Hematopoietic multipotent progenitor cell (in vitro differentiated cells): ENCODE measurements at regions not wholly inside any gene's neighbourhood (a gene's known extent, or its start where the extent isn't known, plus 50 kb on each side); places are given as distances from the start of the nearest gene placed in this dataset.
A peak's percentile ranks its signal among the peaks of the same experiment; 100 is the strongest.
"Not testable (repeated sequence)": the region's sequence is repeated elsewhere in the genome, so short reads cannot be mapped to it uniquely, and the experiment has no call there.

Source experiments
- DNase-seq, 3 donors: peaks; one replicate each; pipeline ENCODE4 v3.0.0-alpha.2; 2011 to 2015; ENCODE audit warnings: low read depth in 2 of 3, low spot score in 2 of 3

- no peak for DNase-seq
Observed at GRCh38 chr3:26108846-26109489, 319.1 kb downstream of the OXSM start.

GRCh38 chr3:26114851-26115250, 325.0 kb downstream of the OXSM start:
- no peak for DNase-seq

GRCh38 chr3:26118165-26118564, 328.3 kb downstream of the OXSM start:
- DNase-seq, result no peak

- no peak for DNase-seq
Observed at GRCh38 chr3:26132942-26133341, 343.1 kb downstream of the OXSM start.

GRCh38 chr3:26141296-26141695, 351.4 kb downstream of the OXSM start:
- no peak for DNase-seq

- DNase-seq, result no peak
Observed at GRCh38 chr3:26145769-26146168, 355.9 kb downstream of the OXSM start.

GRCh38 chr3:26157428-26157827, 367.5 kb downstream of the OXSM start:
- DNase-seq, result not testable (repeated sequence)

GRCh38 chr3:26171006-26171405, 381.1 kb downstream of the OXSM start:
- DNase-seq, result no peak

GRCh38 chr3:26191556-26191955, 401.7 kb downstream of the OXSM start:
- no peak for DNase-seq

- DNase-seq, result no peak
Observed at GRCh38 chr3:26193558-26193957, 403.7 kb downstream of the OXSM start.

GRCh38 chr3:26196781-26197180, 406.9 kb downstream of the OXSM start:
- no peak for DNase-seq

GRCh38 chr3:26198609-26199008, 408.7 kb downstream of the OXSM start:
- no peak for DNase-seq

- DNase-seq, result no peak
Observed at GRCh38 chr3:26202169-26202568, 412.3 kb downstream of the OXSM start.

GRCh38 chr3:26205475-26205874, 415.6 kb downstream of the OXSM start:
- no peak for DNase-seq

- DNase-seq, result no peak
Observed at GRCh38 chr3:26208201-26208600, 414.4 kb upstream of the LRRC3B start.

GRCh38 chr3:26229801-26230200, 392.8 kb upstream of the LRRC3B start:
- DNase-seq, result no peak

- DNase-seq, result no peak
Observed at GRCh38 chr3:26233374-26233773, 389.2 kb upstream of the LRRC3B start.

GRCh38 chr3:26236531-26236930, 386.0 kb upstream of the LRRC3B start:
- DNase-seq, result no peak

- DNase-seq, result peak in 2 of 3 donors; percentile 2
Observed at GRCh38 chr3:26237036-26237682, 385.4 kb upstream of the LRRC3B start.

- DNase-seq, result not testable (repeated sequence)
Observed at GRCh38 chr3:26244586-26244985, 378.0 kb upstream of the LRRC3B start.

GRCh38 chr3:26245236-26245635, 377.3 kb upstream of the LRRC3B start:
- DNase-seq, result no peak

GRCh38 chr3:26246901-26247300, 375.7 kb upstream of the LRRC3B start:
- no peak for DNase-seq

- no peak for DNase-seq
Observed at GRCh38 chr3:26247712-26248111, 374.9 kb upstream of the LRRC3B start.
